Chondrocyte (in vitro differentiated cells): ENCODE measurements at regions not wholly inside any gene's neighbourhood (a gene's known extent, or its start where the extent isn't known, plus 50 kb on each side); places are given as distances from the start of the nearest gene placed in this dataset.

Experiments used
- DNase-seq: peaks from one replicate; pipeline ENCODE4 v3.0.0; 2021; ENCODE audit warnings: mixed read lengths, low spot score
- H3K27ac Mint-ChIP-seq: one replicate; pipeline ENCODE4 v1.8.0; 2021; ENCODE audit warnings: mild to moderate bottlenecking, moderate library complexity, mixed read lengths; ENCODE audit not compliant: unreplicated experiment
- H3K27me3 Mint-ChIP-seq: 2 replicates; pipeline ENCODE4 v1.8.0; 2021; ENCODE audit warnings: low read depth, mixed read lengths
- H3K36me3 Mint-ChIP-seq: 2 replicates; pipeline ENCODE4 v1.8.0; 2021; ENCODE audit warnings: low read depth, mixed read lengths
- H3K4me1 Mint-ChIP-seq: 2 replicates; pipeline ENCODE4 v1.8.0; 2021; ENCODE audit warnings: low read depth, mild to moderate bottlenecking, mixed read lengths
- H3K4me3 Mint-ChIP-seq: one replicate; pipeline ENCODE4 v1.8.0; 2021; ENCODE audit warnings: mild to moderate bottlenecking, moderate library complexity, mixed read lengths; ENCODE audit not compliant: unreplicated experiment
- H3K9me3 Mint-ChIP-seq: 2 replicates; pipeline ENCODE4 v1.8.0; 2021; ENCODE audit warnings: low read depth, mixed read lengths
- TF ChIP-seq, protein P1 (sequence below): fragments of 200-600 bp; sonication (generic); IDR thresholded peaks from 2 replicates; pipeline ENCODE4 v1.5.0; 2021; ENCODE audit warnings: antibody characterized with exemption, mild to moderate bottlenecking, moderate library complexity

DNA sequence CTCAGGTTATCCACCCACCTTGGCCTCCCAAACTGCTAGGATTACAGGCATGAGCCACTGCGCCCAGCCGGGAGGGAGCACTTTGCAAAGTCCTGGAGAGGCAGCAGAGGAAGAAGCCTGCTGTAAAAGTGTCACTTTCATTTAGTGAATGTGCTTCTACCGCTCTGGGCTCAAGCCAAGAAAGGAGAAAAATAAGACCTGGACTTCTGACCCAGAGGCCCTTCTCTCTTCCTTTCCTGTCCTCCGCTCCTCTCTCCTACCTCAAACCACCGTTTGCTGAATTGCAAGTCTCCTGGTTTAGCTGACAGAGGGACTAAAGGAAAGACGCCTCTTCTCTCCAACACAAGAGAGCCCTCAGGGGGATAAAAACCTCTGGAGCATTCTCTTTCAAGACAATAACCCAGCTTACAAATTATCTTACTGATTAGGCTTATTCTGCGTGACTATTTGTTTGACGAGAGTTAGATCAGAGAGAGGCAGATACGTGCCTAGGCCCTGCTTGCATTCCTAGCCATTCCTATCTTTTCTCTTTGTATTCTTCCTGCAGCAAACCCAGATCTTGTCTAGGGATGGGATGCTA is 84.2 kb upstream of the SLC22A23 start:
- no peak for DNase-seq
- H3K27me3 Mint-ChIP-seq = no peaks in the 10 kb centered on the region
- H3K4me3 Mint-ChIP-seq = no peak overlapping the region
- H3K4me1 Mint-ChIP-seq = no peaks in the 10 kb centered on the region
- H3K9me3 Mint-ChIP-seq = no peaks in the 10 kb centered on the region
- no peak overlapping the region for H3K27ac Mint-ChIP-seq
- TF ChIP-seq, protein P1, sequence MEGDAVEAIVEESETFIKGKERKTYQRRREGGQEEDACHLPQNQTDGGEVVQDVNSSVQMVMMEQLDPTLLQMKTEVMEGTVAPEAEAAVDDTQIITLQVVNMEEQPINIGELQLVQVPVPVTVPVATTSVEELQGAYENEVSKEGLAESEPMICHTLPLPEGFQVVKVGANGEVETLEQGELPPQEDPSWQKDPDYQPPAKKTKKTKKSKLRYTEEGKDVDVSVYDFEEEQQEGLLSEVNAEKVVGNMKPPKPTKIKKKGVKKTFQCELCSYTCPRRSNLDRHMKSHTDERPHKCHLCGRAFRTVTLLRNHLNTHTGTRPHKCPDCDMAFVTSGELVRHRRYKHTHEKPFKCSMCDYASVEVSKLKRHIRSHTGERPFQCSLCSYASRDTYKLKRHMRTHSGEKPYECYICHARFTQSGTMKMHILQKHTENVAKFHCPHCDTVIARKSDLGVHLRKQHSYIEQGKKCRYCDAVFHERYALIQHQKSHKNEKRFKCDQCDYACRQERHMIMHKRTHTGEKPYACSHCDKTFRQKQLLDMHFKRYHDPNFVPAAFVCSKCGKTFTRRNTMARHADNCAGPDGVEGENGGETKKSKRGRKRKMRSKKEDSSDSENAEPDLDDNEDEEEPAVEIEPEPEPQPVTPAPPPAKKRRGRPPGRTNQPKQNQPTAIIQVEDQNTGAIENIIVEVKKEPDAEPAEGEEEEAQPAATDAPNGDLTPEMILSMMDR = no peak
- peaks cover 2% of the 10 kb centered on the region for H3K36me3 Mint-ChIP-seq

DNA sequence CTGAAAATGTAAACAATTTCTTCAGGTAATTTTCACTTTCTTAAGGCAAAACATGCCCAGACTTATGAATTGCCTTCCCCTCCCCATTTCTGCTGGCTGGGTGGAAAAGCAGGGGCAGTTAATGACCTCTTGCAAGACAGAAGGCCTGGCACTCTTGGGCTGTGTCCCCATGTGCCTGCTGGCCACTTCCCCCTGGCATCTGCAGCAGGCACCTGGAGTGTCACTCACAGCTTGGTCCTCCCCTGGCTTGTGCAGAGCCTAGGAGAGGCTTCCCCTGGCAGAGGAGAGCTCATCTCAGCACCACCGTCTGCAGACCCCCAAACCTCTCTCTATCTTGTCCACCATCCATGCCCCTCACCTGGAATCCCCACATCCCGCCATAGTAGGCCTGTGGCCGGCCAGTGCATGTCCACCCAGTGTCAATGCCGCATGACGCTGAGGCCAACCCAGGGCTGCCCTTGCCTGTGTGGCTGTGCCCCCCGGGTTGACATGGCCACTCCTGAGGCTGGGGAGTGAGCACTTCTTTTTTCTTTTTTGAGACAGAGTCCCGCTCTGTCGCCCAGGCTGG is 83.5 kb upstream of the SLC22A23 start:
- TF ChIP-seq, protein P1 = no peak
- no peak for DNase-seq
- Mint-ChIP-seq H3K4me3 (no peak overlapping the region), H3K27ac (no peak overlapping the region), H3K9me3 (no peaks in the 10 kb centered on the region), H3K27me3 (no peaks in the 10 kb centered on the region), H3K4me1 (no peaks in the 10 kb centered on the region), H3K36me3 (peaks cover 2% of the 10 kb centered on the region)

DNA sequence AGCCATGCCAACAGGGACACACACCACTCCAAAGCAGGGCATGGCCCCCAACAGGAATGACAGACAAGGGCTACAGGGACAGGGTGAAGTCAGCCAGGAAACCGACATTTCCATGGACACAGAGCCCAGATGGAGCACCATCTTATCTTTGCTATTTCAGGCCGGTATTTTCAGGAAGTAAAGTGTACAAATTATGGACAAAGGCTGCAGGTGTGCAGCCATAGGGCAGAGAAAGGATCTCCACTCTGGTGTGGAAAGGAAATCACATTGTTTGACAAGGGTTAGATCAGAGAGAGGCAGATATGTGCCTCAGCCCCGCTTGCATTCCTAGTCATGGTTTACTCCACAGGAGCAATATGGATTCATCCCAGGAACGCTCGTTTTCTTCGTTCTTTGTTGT is 81.7 kb upstream of the SLC22A23 start:
- TF ChIP-seq, protein P1 = no peak
- no peaks in the 10 kb centered on the region for H3K27me3 Mint-ChIP-seq
- no peaks in the 10 kb centered on the region for H3K9me3 Mint-ChIP-seq
- no peaks in the 10 kb centered on the region for H3K4me1 Mint-ChIP-seq
- no peak overlapping the region for H3K27ac Mint-ChIP-seq
- no peak for DNase-seq
- H3K36me3 Mint-ChIP-seq = peaks cover under 1% of the 10 kb centered on the region
- no peak overlapping the region for H3K4me3 Mint-ChIP-seq

DNA sequence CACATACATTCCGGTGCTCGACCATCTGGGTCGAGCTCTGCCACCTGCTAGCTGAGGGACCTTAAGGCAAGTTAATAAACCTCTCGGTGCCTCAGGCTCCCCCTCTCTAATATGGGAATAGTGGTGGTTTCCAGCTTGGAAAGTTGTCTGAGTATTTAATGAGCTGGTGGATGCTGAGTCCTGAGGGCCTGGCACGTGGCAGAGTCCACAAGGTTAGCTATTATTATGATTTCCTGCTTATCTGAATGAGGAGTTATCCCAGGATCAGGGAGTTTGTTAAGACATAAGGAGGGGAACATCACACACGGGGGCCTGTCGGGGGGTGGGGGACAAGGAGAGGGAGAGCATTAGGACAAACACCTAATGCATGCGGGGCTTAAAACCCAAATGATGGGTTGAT is 80.1 kb upstream of the SLC22A23 start:
- TF ChIP-seq, protein P1 = no peak
- DNase-seq = no peak
- Mint-ChIP-seq H3K4me3 (no peak overlapping the region), H3K27me3 (no peaks in the 10 kb centered on the region), H3K27ac (no peak overlapping the region), H3K4me1 (no peaks in the 10 kb centered on the region), H3K9me3 (no peaks in the 10 kb centered on the region), H3K36me3 (peaks cover 1% of the 10 kb centered on the region)

DNA sequence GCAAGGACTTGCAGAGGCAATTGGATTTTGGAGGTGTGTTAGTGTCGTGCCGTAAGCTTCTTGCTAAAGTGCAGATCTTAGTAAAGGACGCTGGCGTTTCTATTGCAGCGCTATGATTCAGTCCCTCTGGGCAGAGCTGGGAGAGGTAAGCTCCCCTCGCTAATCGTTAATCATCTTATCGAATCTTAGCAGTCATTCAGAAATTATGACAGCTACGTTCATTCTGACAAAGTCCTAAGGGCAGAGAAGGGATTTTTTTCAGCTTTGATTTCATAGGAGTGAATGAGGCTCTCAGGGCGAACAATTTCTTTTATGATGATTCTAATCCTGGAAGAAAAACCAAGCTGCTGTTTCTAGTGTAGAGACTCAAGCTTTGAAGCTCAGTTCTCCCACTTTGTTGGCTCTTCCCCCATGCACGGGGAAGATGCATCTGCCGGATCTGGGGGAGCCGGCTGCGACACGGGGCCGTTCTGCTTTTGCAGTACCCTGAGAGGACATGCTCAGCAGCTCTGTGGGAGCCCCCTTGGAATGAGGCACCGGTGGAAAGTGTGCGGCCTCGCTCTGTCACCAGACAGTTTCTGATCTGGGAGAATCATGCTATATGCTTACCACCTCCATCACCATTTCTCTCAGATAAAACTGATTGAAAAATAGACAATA is 79.1 kb upstream of the SLC22A23 start:
- Mint-ChIP-seq H3K27ac (no peak overlapping the region), H3K27me3 (no peaks in the 10 kb centered on the region), H3K4me3 (no peak overlapping the region), H3K4me1 (no peaks in the 10 kb centered on the region), H3K36me3 (peaks cover 1% of the 10 kb centered on the region), H3K9me3 (no peaks in the 10 kb centered on the region)
- DNase-seq = no peak
- TF ChIP-seq, protein P1 = no peak
